ENCODE measurements at regions not wholly inside any gene's neighbourhood (a gene's known extent, or its start where the extent isn't known, plus 50 kb on each side); places are given as distances from the start of the nearest gene placed in this dataset.

- no peak for FAIRE-seq
Observed at GRCh38 chr13:85536706-85537105, 262.5 kb downstream of the SLITRK6 start.

DNA sequence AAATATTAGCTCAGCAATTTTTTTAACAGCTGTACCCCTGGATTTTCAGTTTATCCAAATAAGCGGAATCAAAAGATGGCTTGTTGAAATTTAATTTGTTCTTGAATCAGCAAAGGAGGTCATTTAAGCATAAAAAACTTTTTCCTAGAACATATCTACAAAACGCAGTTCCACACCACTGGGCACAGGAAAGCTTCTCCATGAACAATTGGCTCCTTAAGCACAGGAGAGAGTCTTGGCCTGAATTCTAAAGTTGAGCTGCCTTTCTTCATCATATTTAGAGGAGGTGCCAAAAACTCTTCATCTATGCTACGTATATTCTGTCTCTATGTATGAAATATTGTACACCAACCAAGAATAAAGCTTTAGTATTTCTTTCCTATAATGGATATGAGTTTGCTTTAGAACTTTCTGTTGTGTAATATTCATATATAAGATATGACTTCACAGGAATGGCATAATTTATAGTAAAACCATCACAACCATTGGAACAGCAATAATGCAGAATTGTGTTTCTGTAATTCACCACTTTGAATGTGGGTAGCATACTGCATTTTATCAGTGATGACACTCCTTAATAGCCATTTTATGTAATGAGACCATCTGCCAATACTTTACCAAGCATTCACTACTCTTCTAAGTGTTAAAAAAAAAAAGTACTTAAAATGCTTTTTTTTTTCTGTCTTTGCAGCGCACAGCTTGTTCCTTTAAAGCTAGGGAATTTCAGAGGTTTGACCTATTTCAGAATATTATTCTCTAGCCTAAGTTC lies 263.7 kb downstream of the SLITRK6 start:
- FAIRE-seq: no peak

GRCh38 chr13:85533911-85534310 lies 265.3 kb downstream of the SLITRK6 start:
- no peak for FAIRE-seq

DNA sequence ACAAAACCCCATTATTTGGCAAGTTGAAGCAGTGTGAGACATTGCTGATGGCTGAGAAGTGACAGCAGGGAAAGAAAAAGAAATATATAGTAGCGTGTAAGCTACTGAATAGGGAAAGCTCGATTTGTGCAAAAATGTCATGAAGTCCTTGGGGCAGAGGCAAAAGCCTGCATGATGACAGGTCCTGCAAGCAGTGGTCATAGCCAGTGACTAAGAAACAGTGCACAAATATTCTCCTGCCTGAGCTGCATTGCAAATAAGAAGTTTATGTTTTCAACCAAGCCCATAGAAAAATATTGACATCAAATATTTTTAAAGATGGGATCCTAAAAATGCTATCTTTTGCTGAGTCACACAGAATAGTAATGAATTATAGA lies 270.0 kb downstream of the SLITRK6 start:
- FAIRE-seq: no peak

GRCh38 chr13:85528491-85529217 lies 270.6 kb downstream of the SLITRK6 start:
- FAIRE-seq: no peak

DNA sequence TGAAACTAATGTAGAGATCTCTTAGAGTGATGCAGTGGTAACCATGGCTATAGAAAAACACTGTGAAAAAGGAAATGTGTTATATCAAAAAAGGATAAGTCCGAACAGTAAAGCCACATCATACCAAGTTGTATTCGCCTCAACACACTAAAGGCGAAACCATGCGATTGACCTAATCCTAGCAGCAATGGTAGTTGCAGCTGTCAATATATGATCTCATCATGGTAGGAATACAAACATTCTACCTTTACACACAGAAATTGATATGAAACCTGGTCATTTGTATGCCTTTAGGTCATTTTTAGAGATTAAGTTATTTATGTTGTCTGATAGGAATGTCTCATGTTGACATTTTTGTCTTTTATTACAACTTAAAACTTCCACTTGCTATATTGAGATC lies 271.9 kb downstream of the SLITRK6 start:
- FAIRE-seq: no peak

DNA sequence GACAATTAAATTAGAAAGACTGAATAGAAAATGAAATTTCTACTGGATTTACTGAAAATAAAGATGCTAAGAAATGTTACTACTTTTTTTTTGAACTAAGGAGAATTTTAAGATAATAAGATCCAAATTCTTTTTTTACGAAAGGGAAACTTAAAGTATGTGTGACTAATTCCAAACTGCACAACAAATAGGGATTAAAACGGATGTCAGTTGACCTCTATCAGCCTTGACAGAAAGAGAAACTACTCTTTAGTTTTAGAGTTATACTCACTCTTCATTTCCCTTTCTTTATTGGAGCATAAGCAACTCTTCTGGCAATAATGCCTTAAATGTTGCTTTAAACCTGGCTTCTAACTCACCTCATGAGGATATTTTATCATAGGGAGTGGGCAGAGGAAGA lies 273.8 kb downstream of the SLITRK6 start:
- FAIRE-seq: no peak

GRCh38 chr13:85521657-85522056 lies 277.6 kb downstream of the SLITRK6 start:
- no peak for FAIRE-seq

DNA sequence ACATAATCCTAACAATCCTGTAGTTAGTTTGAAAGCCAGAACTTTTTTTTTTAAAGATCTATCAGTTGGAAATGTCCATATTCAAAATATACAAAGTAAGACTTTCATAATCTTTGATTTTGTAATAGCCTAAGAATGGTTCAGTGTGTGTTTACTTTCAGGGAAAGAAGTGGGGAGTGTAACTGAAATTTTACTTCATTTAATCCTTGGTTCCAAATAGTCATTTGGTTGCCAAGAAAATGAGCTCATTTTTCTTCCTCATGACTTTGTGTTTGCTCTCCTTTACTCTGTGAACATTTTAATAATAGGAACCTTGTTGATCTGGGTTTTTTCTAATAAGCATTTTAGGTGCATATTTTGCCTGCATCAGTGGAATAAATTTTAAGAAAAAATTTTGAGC lies 278.8 kb downstream of the SLITRK6 start:
- no peak for FAIRE-seq

GRCh38 chr13:85519363-85519762 lies 279.9 kb downstream of the SLITRK6 start:
- no peak for FAIRE-seq

DNA sequence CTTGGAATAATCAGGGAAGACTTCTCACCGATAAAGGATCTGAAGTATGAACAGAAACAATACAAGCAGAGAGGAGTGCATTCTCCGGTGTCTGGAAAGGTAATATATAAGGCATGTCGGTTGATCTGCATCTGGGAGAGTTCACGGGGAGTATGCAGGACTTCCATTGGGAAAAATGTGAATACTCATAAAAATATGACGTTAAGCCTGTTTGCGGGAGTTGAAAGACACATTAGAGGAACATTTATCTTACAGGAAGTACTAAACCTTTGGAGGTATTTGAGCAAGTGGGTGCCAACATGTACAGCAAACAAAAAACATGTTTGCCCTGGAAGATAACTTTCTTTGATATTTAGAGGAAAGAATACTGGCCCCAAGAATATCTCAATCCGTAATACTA lies 286.8 kb downstream of the SLITRK6 start:
- FAIRE-seq: no peak

DNA sequence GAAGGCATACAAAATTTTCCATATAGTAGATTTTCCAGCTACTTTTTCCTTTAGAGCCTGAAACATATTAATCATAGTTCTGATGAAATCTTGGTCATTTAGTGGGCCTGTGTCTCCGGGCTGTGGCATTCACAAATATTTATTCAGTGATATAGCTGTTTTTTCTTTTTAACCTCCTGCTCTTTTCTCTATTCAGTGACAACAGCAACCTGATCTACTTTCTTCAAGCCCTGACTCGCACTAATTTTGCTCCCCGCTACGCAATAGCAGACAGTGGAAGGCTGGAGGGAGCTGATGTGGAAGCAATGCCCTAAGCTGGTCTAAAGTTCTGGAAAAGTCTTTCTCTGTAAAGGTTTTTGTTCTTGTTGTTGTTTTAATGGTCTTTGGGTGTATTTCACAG lies 289.7 kb downstream of the SLITRK6 start:
- FAIRE-seq: no peak

GRCh38 chr13:85508683-85509329 lies 290.4 kb downstream of the SLITRK6 start:
- no peak for FAIRE-seq

DNA sequence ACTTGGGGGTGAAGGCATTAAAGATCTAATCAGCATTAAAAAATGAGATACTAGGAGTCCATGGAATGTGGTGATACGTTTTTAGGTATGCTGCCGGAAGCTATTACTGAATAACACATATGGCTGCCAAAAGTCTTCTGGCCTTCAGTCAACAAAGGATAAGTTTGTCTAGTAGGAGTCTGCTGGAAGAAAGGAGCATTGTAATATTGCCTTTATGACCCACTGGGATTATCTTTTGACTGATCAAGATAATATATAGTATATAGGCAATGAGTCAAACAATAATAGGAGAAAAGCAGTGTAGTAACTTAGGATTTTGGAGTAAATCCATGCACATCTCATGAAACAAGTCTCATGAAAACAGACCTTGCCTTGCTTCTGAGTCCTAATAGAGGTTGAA lies 295.4 kb downstream of the SLITRK6 start:
- FAIRE-seq: no peak

DNA sequence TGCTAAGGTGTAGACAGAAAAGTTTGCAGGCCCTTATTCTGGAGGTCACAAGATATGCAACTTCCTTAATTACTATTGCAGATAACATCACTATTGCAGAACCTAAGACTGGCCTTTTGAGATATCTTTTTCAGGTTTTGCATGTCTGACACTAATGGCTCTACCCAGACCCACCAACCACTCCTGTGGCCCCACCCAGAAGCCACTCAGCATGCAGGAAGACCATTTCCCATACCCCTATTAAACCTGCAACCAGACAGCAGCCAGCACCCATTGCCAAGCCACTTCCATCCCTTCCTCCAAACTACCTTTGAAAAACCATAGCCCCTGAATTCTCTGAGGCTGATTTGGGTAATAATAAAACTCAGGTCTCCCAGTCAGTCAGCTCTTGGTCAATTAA lies 297.6 kb downstream of the SLITRK6 start:
- FAIRE-seq: no peak

DNA sequence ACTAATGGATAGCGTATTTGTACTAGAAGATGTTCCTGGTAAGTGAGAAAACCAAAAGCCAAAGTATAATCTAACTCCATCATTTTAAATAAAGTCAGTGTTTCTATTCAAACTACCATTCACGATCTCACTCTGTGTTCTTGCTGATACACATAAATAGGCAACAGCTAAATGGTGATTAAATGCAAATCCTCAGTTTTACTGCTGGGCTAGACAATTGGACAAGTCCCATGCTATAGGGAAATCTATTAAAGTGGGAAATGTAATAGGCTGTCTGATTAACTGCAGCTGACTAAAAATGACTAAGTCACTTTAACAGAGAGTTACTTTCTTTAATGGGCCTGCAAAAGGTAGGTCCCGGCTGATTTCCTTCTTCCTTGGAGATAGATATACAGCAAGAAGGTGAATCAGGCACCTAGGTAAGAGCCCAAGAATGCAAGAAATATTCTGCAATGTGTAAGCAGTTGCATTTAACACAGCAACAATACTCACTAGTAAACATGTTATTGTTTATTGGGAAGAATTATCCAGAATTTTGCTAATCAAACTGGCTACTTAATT lies 298.4 kb downstream of the SLITRK6 start:
- no peak for FAIRE-seq

DNA sequence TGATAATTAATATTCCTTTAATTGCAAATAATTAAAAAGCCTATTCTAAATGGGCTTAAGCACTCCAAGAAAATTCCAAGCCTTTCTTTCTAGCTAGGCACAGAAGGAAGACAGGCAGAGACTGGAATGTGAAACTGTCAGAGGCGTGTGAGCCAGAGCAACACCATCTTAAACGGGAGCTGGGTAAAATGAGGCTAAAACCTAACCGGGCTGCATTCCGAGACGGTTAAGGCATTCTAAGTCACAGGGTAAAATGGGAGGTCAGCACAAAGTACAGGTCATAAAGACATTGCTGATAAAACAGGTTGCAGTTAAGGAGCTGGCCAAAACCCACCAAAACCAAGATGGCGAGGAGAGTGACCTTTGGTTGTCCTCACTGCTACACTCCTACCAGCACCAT lies 300.4 kb downstream of the SLITRK6 start:
- no peak for FAIRE-seq

DNA sequence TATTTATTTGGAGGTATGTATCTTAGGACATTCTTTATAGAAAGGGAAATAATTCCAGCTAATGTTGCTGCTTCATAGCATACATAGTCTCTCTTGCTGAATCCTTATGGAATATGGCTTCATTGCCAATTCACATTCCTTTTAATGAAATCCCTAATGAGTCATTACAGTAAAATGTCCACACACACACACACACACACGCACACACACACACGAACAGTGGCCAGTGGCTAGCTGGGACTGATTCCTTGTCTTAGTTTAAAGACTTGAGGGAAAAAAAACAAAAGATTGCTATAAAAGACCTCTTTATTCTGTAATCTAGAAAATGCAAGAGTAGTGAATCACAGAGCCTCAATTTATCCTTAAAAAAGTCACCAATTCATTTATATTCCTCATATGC lies 301.6 kb downstream of the SLITRK6 start:
- FAIRE-seq: no peak

DNA sequence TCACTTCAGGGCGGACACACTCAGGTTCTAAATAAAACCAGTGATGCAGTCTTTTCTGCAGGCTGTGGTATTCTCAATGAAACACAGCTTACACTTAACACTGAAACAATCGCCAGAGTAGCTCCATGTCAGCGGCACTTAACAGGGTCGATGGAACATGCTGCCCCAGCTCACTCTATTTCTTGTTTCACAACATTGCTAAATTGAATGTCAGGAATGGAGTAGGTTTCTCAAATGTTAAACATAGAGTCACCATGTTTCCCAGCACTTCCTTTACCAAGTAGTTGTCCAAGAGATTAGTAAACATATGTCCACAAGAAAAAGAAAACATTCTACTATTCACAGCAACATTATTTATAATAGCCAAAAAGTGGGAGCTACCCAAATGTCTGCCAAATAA lies 306.9 kb downstream of the SLITRK6 start:
- FAIRE-seq: no peak

GRCh38 chr13:85486663-85487062 lies 312.6 kb downstream of the SLITRK6 start:
- no peak for FAIRE-seq

GRCh38 chr13:85473144-85473543 lies 326.1 kb downstream of the SLITRK6 start:
- no peak for FAIRE-seq

- no peak for FAIRE-seq
Observed at GRCh38 chr13:85469320-85469719, 329.9 kb downstream of the SLITRK6 start.

DNA sequence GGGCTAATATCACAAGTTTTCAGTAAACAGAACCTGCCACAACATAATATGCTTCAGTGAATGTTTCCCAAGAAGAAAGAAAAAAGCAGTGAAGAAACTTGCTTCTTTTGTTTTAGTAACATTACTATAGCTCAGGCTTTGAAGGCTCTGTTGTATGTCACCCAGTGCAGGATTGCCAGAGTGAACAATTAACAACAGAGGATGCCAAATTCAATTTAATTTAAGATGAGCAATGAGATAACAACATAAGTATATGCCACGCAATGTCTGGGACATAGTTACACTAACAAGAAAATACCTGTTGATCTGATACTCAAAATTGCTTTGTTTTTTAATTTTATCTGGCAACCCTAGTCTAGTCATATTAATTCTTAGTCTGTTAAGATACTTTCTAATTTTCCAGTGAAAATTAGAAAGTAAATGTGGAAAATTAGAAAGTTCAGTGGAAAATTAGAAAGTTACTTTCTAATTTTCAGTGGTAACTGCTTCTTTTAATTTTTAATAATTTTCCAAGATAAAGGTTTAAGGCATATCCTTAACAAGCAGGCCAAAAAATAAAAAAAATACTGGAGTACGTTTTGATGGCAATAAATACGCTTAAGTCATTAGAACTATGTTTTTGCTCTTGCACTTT lies 336.3 kb downstream of the SLITRK6 start:
- FAIRE-seq: no peak
